Large intestine (tissue), 3 donors: ENCODE measurements at regions not wholly inside any gene's neighbourhood (a gene's known extent, or its start where the extent isn't known, plus 50 kb on each side); places are given as distances from the start of the nearest gene placed in this dataset.

ENCODE experiments used
- DNase-seq, 2 donors: peaks; one replicate each; pipeline versions ENCODE4 v3.0.0 to v3.0.0-alpha.2; 2013
- H3K27ac ChIP-seq: one replicate; pipeline ENCODE4 v1.5.1; 2013; ENCODE audit warnings: low read length
- H3K27me3 ChIP-seq: 2 replicates; pipeline ENCODE4 v1.6.1; 2013; ENCODE audit warnings: low read length; ENCODE audit not compliant: control insufficient read depth, insufficient read depth
- H3K36me3 ChIP-seq: 2 replicates; pipeline ENCODE4 v1.6.1; 2013; ENCODE audit warnings: low read length; ENCODE audit not compliant: control insufficient read depth, insufficient read depth
- H3K4me1 ChIP-seq: one replicate; pipeline ENCODE4 v1.6.1; 2013; ENCODE audit warnings: low read length; ENCODE audit not compliant: control insufficient read depth, insufficient read depth
- H3K4me3 ChIP-seq: one replicate; pipeline ENCODE4 v1.5.1; 2013; ENCODE audit warnings: low read length
- H3K9me3 ChIP-seq: one replicate; pipeline ENCODE4 v1.6.1; 2013; ENCODE audit warnings: mild to moderate bottlenecking, low read depth, low read length, moderate library complexity; ENCODE audit not compliant: control insufficient read depth
- WGBS: methylation state at CpG from one replicate; pipeline ENCODE4 v1.1.5; 2013; ENCODE audit warnings: low lambda C conversion rate; ENCODE audit not compliant: insufficient coverage; 5-methylcytosine and 5-hydroxymethylcytosine counted together

DNA sequence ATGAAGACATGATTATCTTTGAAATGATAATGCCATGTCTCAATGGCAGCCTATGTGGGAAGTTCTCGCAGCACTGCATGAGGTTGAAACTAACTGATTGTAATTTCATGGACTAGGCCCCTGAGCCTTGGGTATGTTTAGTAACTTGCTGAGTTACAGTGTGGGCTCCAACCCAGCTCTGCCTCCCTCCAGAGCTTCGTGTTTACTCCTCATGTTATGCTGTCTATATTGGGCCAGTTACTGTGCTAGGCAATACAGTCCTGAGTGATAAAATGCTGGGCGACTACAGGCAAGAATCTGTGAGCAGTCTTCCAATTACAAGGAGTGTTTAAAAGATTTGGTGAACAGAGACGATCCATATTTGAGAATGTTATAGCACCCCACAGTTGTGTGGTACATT is 530.1 kb upstream of the CDH2 start:
- no peaks in the 10 kb centered on the region for H3K36me3 ChIP-seq
- no peaks in the 10 kb centered on the region for H3K9me3 ChIP-seq
- H3K27ac ChIP-seq: no peak overlapping the region
- WGBS: no CpG with 5 or more reads among the region's 4 CpGs
- no peaks in the 10 kb centered on the region for H3K27me3 ChIP-seq
- H3K4me3 ChIP-seq: no peak overlapping the region
- H3K4me1 ChIP-seq: no peaks in the 10 kb centered on the region
- DNase-seq: no peak

DNA sequence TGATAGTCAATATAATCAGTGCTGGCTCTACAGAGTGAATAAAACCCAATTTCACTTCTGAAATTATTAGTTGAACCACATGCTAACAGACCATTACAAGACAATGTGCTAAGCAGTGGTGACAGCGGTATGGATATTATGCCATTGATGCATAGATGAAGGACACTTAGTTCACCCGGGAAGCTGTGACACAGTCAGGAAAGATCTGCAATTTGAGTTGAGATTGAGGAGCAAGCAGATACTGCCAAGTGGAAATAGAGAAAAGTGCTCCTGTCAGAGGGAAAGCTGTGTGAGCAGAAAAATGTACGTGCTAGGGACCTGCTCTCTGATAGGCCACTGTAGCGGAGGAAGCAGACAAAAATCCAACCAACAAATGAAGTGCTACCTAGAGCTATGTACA is 529.5 kb upstream of the CDH2 start:
- WGBS: 93% methylated on average over 4 of the region's 4 CpGs
- DNase-seq: no peak
- H3K27me3 ChIP-seq: no peaks in the 10 kb centered on the region
- no peak overlapping the region for H3K4me3 ChIP-seq
- no peak overlapping the region for H3K27ac ChIP-seq
- H3K9me3 ChIP-seq: no peaks in the 10 kb centered on the region
- no peaks in the 10 kb centered on the region for H3K4me1 ChIP-seq
- H3K36me3 ChIP-seq: no peaks in the 10 kb centered on the region

DNA sequence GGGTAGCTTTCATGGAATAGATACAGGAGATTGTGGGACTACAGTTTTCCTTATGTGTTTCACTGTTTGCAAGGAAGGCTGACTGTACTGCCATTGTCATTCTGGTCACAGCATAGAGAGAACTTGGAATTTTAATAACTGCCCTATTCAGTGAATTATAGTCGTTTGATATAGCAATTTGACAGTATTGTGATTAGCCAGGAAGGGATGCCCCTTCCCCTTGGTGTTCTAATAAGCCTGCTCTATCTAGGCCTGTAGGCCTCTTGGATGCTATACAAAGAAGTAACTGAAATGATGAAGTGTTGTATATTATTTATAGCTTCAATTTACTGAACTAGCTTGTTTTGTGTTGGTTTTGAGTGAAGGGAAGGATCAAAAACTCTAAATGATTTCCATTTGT is 528.6 kb upstream of the CDH2 start:
- Histone ChIP-seq H3K36me3 (no peaks in the 10 kb centered on the region), H3K4me1 (no peaks in the 10 kb centered on the region), H3K27ac (no peak overlapping the region), H3K27me3 (no peaks in the 10 kb centered on the region), H3K9me3 (no peaks in the 10 kb centered on the region), H3K4me3 (no peak overlapping the region)
- no CpG with 5 or more reads among the region's 1 CpG for WGBS
- no peak for DNase-seq

DNA sequence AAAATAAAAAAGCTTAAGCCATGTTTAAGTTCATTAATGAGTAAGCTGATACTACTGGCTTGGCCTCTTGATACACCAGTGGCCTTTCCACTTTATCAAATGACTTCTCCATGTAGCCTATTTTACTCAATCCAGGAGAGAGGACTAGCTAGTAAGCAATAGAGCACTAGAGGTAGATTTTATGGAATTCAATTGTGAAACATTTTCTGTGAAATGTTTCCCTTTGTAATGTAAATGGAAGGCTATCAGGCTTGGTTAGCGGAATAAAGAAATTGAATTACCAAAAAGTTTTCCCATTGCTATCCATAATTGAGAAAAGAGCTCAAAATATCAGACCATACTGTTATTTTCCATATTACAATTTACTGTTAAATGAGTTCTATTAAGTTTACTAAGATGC is 515.4 kb upstream of the CDH2 start:
- H3K4me3 ChIP-seq: no peak overlapping the region
- WGBS: 100% methylated on average over 1 of the region's 1 CpG
- no peak for DNase-seq
- H3K4me1 ChIP-seq: no peaks in the 10 kb centered on the region
- H3K27me3 ChIP-seq: no peaks in the 10 kb centered on the region
- no peaks in the 10 kb centered on the region for H3K36me3 ChIP-seq
- no peak overlapping the region for H3K27ac ChIP-seq
- H3K9me3 ChIP-seq: no peaks in the 10 kb centered on the region

DNA sequence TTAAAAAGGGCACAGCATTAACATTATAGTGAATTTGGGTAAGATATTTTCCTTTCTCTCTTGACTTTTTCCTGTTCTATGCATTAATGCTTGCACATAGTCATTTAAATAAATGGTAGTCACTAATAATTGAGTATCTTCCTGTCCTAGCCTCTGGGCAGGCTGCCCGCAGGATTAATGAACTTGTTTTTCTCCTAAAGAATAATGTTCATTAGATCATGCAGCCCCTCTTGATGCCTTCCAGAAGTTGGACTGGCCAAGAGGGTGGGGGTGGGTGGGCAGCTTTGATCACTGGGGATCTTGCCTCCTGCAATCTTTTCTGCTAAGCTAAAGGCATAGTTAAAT is 514.5 kb upstream of the CDH2 start:
- no peak for DNase-seq
- Histone ChIP-seq H3K9me3 (no peaks in the 10 kb centered on the region), H3K27ac (no peak overlapping the region), H3K4me1 (no peaks in the 10 kb centered on the region), H3K27me3 (no peaks in the 10 kb centered on the region), H3K4me3 (no peak overlapping the region), H3K36me3 (no peaks in the 10 kb centered on the region)
- no CpG with 5 or more reads among the region's 1 CpG for WGBS

DNA sequence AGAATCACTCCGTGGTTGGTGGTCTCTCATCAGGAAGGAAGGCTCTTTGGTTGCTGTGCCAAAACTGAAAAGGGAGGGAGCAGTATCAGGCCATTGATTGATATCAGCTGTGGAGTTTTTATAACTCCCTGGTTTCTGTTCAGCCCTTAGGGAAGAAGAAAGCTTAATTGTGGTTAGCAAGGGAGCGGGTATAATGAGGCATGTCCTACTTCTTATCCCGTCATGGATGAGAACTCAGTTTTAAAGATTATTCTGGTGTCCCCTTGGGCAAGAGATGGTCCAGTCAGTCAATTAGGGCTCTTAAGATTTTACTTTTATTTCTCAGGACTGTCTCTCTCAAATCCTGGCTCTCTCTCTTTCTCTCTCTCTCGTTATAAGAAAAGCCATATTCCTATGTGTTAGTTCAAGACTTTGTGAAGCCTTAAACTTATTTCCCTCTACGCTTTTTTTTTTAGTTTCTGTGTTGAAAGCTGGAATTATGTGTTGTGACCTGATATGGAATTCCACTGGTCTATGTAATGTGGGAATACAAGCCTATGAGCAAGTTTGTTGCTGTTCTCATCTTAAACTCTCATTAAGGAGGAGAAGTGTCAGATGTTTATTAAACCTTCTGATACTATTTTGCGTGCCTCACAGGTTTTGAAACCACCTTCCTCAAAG is 514.0 kb upstream of the CDH2 start:
- no peak for DNase-seq
- WGBS: no CpG with 5 or more reads among the region's 6 CpGs
- no peak overlapping the region for H3K27ac ChIP-seq

DNA sequence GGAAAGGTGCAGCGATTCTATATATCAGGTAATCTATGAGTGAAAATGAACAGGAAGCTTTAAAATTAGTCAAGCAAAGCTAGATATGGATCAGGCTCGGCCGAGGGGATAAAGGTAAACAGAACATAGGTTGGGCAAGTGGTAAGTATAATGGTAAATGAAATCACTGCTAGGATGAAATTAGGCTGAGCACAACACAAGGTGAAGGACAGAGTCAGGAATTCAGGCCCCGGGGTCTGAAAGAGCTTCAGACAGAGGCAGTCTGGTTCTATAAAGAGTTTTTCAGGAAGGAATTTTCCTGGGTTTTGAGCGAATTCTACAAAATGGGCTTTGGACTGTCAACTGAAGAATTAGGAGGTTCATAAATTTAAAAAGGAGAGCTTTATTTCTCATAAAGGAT is 513.2 kb upstream of the CDH2 start:
- H3K27me3 ChIP-seq: no peaks in the 10 kb centered on the region
- H3K4me3 ChIP-seq: no peak overlapping the region
- WGBS: 100% methylated on average over 1 of the region's 5 CpGs
- no peaks in the 10 kb centered on the region for H3K36me3 ChIP-seq
- H3K27ac ChIP-seq: no peak overlapping the region
- no peak for DNase-seq
- H3K9me3 ChIP-seq: no peaks in the 10 kb centered on the region
- H3K4me1 ChIP-seq: no peaks in the 10 kb centered on the region

More for the DNA sequence above, 514.0 kb upstream of the CDH2 start:
- Histone ChIP-seq H3K4me1 (no peaks in the 10 kb centered on the region), H3K36me3 (no peaks in the 10 kb centered on the region), H3K4me3 (no peak overlapping the region), H3K9me3 (no peaks in the 10 kb centered on the region), H3K27me3 (no peaks in the 10 kb centered on the region)

DNA sequence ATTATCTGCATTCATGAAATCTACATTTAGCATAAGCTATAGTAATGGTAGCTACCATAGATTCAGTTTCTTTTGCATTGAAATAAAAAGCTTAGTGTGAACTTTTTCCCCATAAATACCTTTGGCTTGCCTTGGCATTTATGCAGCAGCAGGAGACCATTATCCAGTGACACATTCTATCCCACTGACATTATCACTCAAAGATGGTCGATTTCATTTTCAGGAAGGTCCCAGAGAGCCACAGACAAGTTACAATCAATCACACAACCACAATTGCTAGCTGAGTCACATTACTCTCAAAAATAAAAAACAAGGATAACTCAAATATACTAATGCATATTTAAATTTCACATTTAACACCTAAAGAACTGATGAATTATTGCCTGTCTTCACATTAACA is 512.7 kb upstream of the CDH2 start:
- H3K27ac ChIP-seq: no peak overlapping the region
- H3K4me1 ChIP-seq: no peaks in the 10 kb centered on the region
- no peaks in the 10 kb centered on the region for H3K27me3 ChIP-seq
- no peak for DNase-seq
- H3K36me3 ChIP-seq: no peaks in the 10 kb centered on the region
- no peaks in the 10 kb centered on the region for H3K9me3 ChIP-seq
- WGBS: no CpG with 5 or more reads among the region's 1 CpG
- no peak overlapping the region for H3K4me3 ChIP-seq

DNA sequence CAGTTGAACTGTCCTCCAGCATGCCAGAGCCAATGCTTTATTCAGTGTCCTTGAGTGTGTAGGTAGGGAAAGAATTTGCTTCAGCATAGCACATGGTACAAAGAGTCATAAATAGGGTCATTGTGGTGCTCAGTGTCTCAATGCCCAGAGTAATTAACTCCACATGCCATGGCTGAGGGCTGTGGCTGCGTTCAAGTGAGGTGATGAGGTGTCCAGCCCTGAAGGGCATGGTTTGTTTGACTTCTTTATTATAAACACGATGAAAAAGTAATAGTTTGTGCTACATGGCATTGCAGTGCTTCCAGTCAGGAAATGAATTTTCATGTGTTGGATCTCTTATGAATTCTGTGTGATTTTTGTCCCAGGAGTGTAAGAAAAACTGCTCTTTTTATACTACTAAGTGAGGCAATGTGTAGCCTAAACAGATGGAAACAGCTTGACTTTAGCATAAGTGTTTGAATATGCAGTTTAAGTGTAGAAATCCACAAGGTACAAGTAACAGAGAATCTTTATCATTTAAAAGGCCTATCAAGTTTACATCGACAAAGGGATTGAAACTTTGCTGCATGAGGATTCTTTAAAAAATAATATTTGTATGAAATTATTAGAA is 507.9 kb upstream of the CDH2 start:
- no peaks in the 10 kb centered on the region for H3K27me3 ChIP-seq
- no peak overlapping the region for H3K27ac ChIP-seq
- no peaks in the 10 kb centered on the region for H3K4me1 ChIP-seq
- WGBS: 100% methylated on average over 1 of the region's 3 CpGs
- no peaks in the 10 kb centered on the region for H3K36me3 ChIP-seq
- no peak for DNase-seq
- H3K4me3 ChIP-seq: no peak overlapping the region
- no peaks in the 10 kb centered on the region for H3K9me3 ChIP-seq

DNA sequence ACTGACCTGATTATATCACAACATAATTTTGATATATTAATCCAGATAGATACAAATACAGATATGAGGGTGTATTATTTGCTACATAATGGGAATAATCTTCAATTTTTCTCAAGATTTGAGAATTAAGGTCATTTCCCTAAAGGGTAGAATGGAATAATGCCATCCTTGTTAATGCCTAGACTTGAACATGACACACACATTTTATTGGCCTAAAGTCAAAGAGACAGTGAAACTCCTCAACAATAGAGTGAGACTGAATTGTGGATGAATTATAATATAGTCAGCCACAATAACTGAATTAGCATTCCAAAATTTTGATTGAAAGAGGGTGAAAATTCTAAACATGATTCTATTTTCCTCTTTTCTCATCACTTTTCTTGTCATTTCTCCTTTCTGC is 506.0 kb upstream of the CDH2 start:
- Histone ChIP-seq H3K9me3 (no peaks in the 10 kb centered on the region), H3K27ac (no peak overlapping the region), H3K4me1 (no peaks in the 10 kb centered on the region), H3K36me3 (no peaks in the 10 kb centered on the region), H3K27me3 (no peaks in the 10 kb centered on the region), H3K4me3 (no peak overlapping the region)
- no peak for DNase-seq

DNA sequence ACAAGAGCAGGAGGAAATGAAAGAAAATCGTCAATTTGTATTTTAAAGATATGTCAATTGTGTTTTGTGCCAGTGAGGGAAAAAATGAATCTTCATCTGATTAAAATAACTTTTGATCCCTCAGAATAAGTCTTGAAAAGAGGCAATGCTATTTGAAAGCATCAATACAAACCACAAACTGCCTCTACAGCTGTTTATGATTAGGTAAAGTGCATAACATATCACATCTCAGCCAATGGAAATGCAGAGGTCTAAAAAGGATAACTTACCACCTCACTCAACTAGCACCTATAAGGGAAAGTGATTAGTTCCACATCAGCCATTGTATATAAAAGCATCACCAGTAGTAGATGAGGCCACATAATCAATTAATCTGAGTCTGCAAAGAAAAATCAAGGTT is 492.2 kb upstream of the CDH2 start:
- no peaks in the 10 kb centered on the region for H3K36me3 ChIP-seq
- no peak overlapping the region for H3K27ac ChIP-seq
- DNase-seq: no peak
- no peaks in the 10 kb centered on the region for H3K27me3 ChIP-seq
- no peak overlapping the region for H3K4me3 ChIP-seq
- no peaks in the 10 kb centered on the region for H3K9me3 ChIP-seq
- H3K4me1 ChIP-seq: no peaks in the 10 kb centered on the region
- no CpG with 5 or more reads among the region's 1 CpG for WGBS
